IPS-18c (cell line): ENCODE measurements at regions not wholly inside any gene's neighbourhood (a gene's known extent, or its start where the extent isn't known, plus 50 kb on each side); places are given as distances from the start of the nearest gene placed in this dataset.
"Not testable (repeated sequence)": the region's sequence is repeated elsewhere in the genome, so short reads cannot be mapped to it uniquely, and the experiment has no call there.

ENCODE experiments used
- H3K4me3 ChIP-seq: 2 replicates; pipeline ENCODE4 v1.7.0; 2013; ENCODE audit warnings: low read depth, mild to moderate bottlenecking, low read length, moderate library complexity; ENCODE audit not compliant: insufficient read depth
- H3K9me3 ChIP-seq: one replicate; pipeline ENCODE4 v1.6.1; 2013; ENCODE audit warnings: mild to moderate bottlenecking, low read length, moderate library complexity; ENCODE audit not compliant: control insufficient read depth, insufficient read depth

GRCh38 chr13:80928241-80928640 is 587.3 kb upstream of the SPRY2 start:
- no peak overlapping the region for H3K4me3 ChIP-seq
- H3K9me3 ChIP-seq = no peaks in the 10 kb centered on the region

GRCh38 chr13:80926024-80926423 is 585.1 kb upstream of the SPRY2 start:
- not testable (repeated sequence) for H3K4me3 ChIP-seq, H3K9me3 ChIP-seq

- Histone ChIP-seq H3K9me3 (no peaks in the 10 kb centered on the region), H3K4me3 (no peak overlapping the region)
Observed at GRCh38 chr13:80924596-80924995, 583.7 kb upstream of the SPRY2 start.

DNA sequence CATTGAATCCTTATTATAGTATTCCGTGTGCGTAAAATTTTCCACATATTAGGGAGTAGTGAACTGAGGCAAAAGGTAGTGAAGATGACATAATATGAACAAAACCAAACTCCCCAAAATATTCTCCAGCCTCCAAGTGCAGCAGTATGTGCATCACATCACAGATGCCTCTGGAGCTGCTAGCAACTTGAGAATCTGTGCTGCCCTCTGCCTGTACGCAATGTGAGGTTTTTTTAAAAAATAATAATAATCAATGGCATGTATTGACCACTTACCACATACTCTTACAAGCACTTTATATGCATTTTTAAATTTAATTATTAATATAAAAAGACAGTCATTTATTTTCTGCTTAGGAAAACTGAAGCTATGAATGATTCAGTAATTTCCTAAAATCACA is 583.0 kb upstream of the SPRY2 start:
- H3K9me3 ChIP-seq = no peaks in the 10 kb centered on the region

GRCh38 chr13:80921971-80922370 is 581.0 kb upstream of the SPRY2 start:
- H3K9me3 ChIP-seq = no peaks in the 10 kb centered on the region
- no peak overlapping the region for H3K4me3 ChIP-seq

More for the DNA sequence above, 583.0 kb upstream of the SPRY2 start:
- no peak overlapping the region for H3K4me3 ChIP-seq

DNA sequence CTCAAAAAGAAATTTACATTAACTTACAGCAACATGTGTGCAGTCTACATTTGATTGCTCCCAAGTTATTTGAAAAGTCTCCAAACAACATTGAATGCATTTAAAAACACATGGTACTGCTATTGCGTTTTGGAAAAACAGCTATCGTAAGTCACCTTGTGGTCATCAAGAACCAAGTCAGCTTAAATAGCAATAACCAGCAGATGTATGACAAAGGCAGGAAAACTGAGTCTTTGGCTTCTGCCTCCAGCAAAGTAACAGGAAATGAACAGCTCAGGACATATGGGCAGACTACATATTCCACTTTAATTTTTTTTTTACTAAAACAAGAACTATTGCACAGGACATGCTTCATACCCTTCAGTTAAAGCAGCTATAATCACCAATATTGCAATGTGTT is 580.6 kb upstream of the SPRY2 start:
- Histone ChIP-seq H3K4me3 (no peak overlapping the region), H3K9me3 (no peaks in the 10 kb centered on the region)

DNA sequence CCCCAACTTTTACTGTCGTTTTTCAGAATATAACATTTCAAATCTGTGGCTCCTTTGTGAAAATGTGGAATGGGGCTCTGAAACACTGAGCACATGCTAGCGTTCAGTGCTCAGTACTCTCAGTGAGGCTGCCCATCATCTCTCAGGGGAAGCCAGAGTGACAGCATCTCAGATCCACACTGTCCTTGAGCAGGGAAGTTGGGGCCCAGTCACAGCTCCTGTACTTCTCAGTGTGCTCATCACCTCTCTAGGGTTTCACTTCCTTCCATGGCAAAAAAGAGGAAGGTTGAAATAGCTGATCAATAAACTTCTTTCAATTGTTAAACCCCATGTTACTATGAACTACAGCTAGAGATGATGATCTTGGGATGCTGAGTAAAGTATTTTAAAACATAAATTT is 565.9 kb upstream of the SPRY2 start:
- Histone ChIP-seq H3K4me3 (no peak overlapping the region), H3K9me3 (no peaks in the 10 kb centered on the region)

DNA sequence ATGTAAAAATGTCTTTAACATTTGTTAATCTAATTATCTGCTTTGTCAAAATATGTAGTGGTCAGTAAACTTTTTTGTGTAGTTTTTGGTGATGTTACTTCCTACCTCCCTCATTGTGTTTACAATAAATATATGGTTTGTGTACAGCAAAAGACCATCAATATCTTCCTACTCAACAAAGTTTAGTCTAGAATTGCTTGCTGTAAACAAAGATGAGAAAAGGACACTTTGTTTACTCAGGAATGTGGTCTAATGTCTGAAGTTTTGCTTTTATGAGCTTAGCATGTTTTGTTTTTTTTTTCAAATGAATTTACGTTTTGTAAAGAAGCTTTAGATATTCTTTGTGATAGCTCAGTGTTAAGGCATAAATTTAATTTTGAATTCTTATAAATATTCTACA is 563.5 kb upstream of the SPRY2 start:
- H3K4me3 ChIP-seq = no peak overlapping the region
- H3K9me3 ChIP-seq = no peaks in the 10 kb centered on the region

DNA sequence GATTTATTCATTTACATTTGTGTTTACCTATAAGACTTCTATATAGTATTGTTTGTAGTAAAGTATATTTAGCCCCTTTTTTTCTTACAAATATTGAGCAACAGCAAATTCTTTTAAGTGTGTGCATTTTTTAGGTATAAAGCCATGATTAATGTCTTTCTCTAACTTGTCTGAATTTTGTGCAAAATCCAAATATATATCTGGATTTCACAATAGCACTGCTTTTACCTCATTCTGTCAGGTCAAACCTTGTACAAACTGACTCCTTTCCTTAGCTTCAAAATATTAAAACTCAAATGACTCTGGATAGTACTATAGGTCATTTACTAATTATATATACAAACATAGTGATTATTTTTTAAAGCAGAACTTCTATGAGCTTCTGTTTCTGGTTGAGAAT is 563.0 kb upstream of the SPRY2 start:
- no peaks in the 10 kb centered on the region for H3K9me3 ChIP-seq
- H3K4me3 ChIP-seq = no peak overlapping the region

GRCh38 chr13:80901530-80901929 is 560.6 kb upstream of the SPRY2 start:
- Histone ChIP-seq H3K4me3 (no peak overlapping the region), H3K9me3 (no peaks in the 10 kb centered on the region)

DNA sequence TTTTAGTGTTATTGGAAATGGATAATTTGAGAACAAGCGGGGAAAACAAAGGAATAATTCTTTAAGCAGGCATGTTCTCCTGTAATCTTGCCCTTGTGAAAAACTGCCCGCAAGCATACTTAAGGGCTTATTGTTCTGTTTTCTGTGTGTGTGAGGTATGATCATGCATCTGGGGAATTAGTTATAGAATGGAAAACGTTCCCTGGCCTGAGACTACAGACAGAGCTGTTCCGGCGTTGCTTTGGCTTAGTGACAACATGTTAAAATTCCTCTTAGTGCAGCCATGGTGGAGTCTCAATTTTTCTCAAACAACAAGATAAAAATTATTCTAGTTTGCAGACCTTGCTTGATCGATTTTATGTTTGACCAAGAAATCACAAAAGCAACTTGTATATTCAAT is 560.2 kb upstream of the SPRY2 start:
- H3K9me3 ChIP-seq = no peaks in the 10 kb centered on the region
- no peak overlapping the region for H3K4me3 ChIP-seq

DNA sequence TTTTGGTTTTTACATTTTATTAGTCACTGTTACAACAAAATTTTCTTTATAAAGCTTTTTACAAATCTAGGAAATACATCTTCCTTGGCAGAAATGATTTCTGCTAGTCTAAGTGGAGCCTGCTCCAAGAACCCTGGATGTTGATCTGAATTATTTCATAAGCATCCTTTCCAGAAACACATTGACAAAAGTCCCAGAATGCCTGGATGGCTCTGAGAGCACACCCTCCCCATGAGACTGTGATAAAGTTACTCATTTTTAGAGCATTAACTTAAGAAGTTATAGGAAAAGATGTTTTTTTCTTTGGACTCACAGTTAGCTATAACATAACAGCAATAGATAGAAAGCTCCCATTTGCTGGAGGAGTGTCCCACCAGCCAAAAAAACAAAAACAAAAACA is 559.6 kb upstream of the SPRY2 start:
- no peaks in the 10 kb centered on the region for H3K9me3 ChIP-seq

DNA sequence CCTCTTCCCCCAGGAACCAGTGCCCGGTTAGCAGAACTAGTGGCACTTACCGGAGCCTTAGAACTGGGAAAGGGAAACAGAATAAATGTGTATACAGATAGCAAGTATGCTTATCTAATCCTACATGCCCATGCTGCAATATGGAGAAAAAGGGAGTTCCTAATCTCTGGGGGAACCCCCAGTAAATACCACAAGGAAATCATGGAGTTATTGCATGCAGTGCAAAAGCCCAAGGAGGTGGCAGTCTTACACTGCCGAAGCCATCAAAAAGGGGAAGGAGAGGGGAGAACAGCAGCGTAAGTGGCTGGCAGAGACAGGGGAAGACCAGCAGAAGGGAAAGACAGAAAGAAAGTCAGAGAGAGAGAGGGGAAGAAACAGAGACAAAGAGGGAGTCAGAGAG is 556.7 kb upstream of the SPRY2 start:
- not testable (repeated sequence) for H3K9me3 ChIP-seq, H3K4me3 ChIP-seq

More for the DNA sequence above, 559.6 kb upstream of the SPRY2 start:
- H3K4me3 ChIP-seq = no peak overlapping the region

GRCh38 chr13:80894917-80895316 is 554.0 kb upstream of the SPRY2 start:
- Histone ChIP-seq H3K9me3 (no peaks in the 10 kb centered on the region), H3K4me3 (no peak overlapping the region)

DNA sequence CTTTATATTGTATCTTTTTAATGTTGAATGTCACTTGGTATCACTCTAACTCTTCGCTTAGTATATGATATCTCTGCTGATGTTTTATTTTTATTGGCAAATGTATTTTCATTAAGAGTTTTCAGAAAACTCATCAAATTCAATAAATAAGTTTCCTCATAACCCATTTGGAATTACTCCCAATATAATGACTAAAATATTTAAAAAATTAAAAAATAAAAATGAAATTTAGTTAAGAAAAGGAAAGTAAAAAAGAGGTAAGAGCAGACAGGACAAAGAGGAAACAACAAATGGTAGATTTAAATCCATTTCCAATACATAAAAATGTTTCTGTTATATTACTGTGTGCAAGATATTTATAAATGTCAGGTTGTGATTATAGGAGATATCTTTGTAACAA is 548.9 kb upstream of the SPRY2 start:
- no peak overlapping the region for H3K4me3 ChIP-seq

GRCh38 chr13:80888390-80888789 is 547.5 kb upstream of the SPRY2 start:
- no peaks in the 10 kb centered on the region for H3K9me3 ChIP-seq
- no peak overlapping the region for H3K4me3 ChIP-seq

More for the DNA sequence above, 548.9 kb upstream of the SPRY2 start:
- no peaks in the 10 kb centered on the region for H3K9me3 ChIP-seq

GRCh38 chr13:80884056-80884785 is 543.3 kb upstream of the SPRY2 start:
- no peak overlapping the region for H3K4me3 ChIP-seq
- no peaks in the 10 kb centered on the region for H3K9me3 ChIP-seq

GRCh38 chr13:80883545-80883944 is 542.6 kb upstream of the SPRY2 start:
- no peak overlapping the region for H3K4me3 ChIP-seq
- no peaks in the 10 kb centered on the region for H3K9me3 ChIP-seq

GRCh38 chr13:80881942-80882445 is 541.1 kb upstream of the SPRY2 start:
- Histone ChIP-seq H3K9me3 (no peaks in the 10 kb centered on the region), H3K4me3 (no peak overlapping the region)
